Smooth muscle cell (in vitro differentiated cells): ENCODE measurements at regions not wholly inside any gene's neighbourhood (a gene's known extent, or its start where the extent isn't known, plus 50 kb on each side); places are given as distances from the start of the nearest gene placed in this dataset.

Source experiments
- DNase-seq: peaks from one replicate; lab custom pipeline; 2025; ENCODE audit not compliant: unreplicated experiment; lab: John Stamatoyannopoulos, UW
- H2AFZ ChIP-seq: fragments of 200-600 bp; sonication (generic); 2 replicates; pipeline ENCODE4 v1.6.0; 2016; ENCODE audit warnings: antibody characterized with exemption, low read depth, mild to moderate bottlenecking
- H3F3A ChIP-seq: fragments of 200-600 bp; sonication (generic); 2 replicates; pipeline ENCODE4 v1.6.0; 2017; ENCODE audit warnings: antibody characterized with exemption, low read depth
- H3K27ac ChIP-seq: fragments of 200-600 bp; sonication (generic); 2 replicates; pipeline ENCODE4 v1.5.1; 2016; ENCODE audit warnings: low read depth, mild to moderate bottlenecking
- H3K27me3 ChIP-seq: fragments of 200-600 bp; sonication (generic); 2 replicates; pipeline ENCODE4 v1.6.1; 2016; ENCODE audit warnings: low read depth, mild to moderate bottlenecking
- H3K36me3 ChIP-seq: fragments of 200-600 bp; sonication (generic); 2 replicates; pipeline ENCODE4 v1.5.1; 2016; ENCODE audit warnings: low read depth
- H3K4me1 ChIP-seq: fragments of 200-600 bp; sonication (generic); 2 replicates; pipeline ENCODE4 v1.5.1; 2016; ENCODE audit warnings: low read depth
- H3K4me2 ChIP-seq: fragments of 200-600 bp; sonication (generic); 2 replicates; pipeline ENCODE4 v1.6.0; 2016; ENCODE audit warnings: mild to moderate bottlenecking
- H3K4me3 ChIP-seq: fragments of 200-600 bp; sonication (generic); 2 replicates; pipeline ENCODE4 v1.5.1; 2016; ENCODE audit warnings: mild to moderate bottlenecking
- H3K79me2 ChIP-seq: fragments of 200-600 bp; sonication (generic); 2 replicates; pipeline ENCODE4 v1.6.0; 2016; ENCODE audit warnings: low read depth, mild to moderate bottlenecking
- H3K9ac ChIP-seq: fragments of 200-600 bp; sonication (generic); 2 replicates; pipeline ENCODE4 v1.6.0; 2016; ENCODE audit warnings: low read depth
- H3K9me3 ChIP-seq: fragments of 200-600 bp; sonication (generic); replicated peaks from 2 replicates; pipeline ENCODE4 v1.5.1; 2016; ENCODE audit warnings: low read depth
- H4K20me1 ChIP-seq: fragments of 200-600 bp; sonication (generic); 2 replicates; pipeline ENCODE4 v1.6.0; 2016; ENCODE audit warnings: low read depth
- WGBS: methylation state at CpG from one replicate; pipeline ENCODE4 v1.1.7; 2016; ENCODE audit warnings: low lambda C conversion rate; 5-methylcytosine and 5-hydroxymethylcytosine counted together
- TF ChIP-seq, protein P1 (sequence below): fragments of 200-600 bp; sonication (generic); IDR thresholded peaks from 2 replicates; pipeline ENCODE4 v1.5.1; 2017; ENCODE audit warnings: borderline replicate concordance, mild to moderate bottlenecking, antibody characterized with exemption; ENCODE audit not compliant: insufficient read depth, poor library complexity, severe bottlenecking

DNA sequence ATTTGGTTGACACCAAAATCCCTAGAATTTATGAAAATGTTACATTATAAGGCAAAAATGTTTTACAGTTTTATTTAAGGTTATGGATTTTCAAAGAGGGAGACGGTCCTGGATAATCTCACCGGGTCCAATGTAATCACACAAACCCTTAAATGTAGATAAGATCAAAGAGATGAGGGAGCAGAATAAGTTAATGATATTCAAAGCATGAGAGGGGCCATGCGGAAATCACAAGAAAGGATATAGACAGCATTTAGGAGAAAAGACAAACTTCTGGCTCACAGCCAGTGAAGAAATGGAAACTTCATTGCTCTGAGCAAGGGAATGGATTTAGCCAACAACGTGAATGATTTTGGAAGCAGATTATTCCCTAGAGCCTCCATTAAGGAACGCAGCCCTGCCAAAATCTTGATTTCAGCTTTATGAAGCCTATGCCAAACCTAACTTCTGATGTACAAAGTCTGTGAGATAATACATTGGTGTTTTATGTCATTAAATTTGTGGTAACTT, 684.4 kb upstream of the GNPDA2 start:
- Histone ChIP-seq H3K36me3 (no peaks in the 10 kb centered on the region), H3K27me3 (no peaks in the 10 kb centered on the region), H3K4me3 (no peak overlapping the region), H3K4me1 (no peaks in the 10 kb centered on the region), H4K20me1 (no peaks in the 10 kb centered on the region), H3K9me3 (no peaks in the 10 kb centered on the region), H2AFZ (no peak overlapping the region), H3K27ac (no peak overlapping the region), H3K4me2 (no peak overlapping the region), H3K9ac (no peak overlapping the region), H3K79me2 (no peaks in the 10 kb centered on the region), H3F3A (no peaks in the 10 kb centered on the region)
- TF ChIP-seq, protein P1, sequence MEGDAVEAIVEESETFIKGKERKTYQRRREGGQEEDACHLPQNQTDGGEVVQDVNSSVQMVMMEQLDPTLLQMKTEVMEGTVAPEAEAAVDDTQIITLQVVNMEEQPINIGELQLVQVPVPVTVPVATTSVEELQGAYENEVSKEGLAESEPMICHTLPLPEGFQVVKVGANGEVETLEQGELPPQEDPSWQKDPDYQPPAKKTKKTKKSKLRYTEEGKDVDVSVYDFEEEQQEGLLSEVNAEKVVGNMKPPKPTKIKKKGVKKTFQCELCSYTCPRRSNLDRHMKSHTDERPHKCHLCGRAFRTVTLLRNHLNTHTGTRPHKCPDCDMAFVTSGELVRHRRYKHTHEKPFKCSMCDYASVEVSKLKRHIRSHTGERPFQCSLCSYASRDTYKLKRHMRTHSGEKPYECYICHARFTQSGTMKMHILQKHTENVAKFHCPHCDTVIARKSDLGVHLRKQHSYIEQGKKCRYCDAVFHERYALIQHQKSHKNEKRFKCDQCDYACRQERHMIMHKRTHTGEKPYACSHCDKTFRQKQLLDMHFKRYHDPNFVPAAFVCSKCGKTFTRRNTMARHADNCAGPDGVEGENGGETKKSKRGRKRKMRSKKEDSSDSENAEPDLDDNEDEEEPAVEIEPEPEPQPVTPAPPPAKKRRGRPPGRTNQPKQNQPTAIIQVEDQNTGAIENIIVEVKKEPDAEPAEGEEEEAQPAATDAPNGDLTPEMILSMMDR = no peak
- DNase-seq = no peak
- WGBS = 67% methylated on average over 5 of the region's 5 CpGs

DNA sequence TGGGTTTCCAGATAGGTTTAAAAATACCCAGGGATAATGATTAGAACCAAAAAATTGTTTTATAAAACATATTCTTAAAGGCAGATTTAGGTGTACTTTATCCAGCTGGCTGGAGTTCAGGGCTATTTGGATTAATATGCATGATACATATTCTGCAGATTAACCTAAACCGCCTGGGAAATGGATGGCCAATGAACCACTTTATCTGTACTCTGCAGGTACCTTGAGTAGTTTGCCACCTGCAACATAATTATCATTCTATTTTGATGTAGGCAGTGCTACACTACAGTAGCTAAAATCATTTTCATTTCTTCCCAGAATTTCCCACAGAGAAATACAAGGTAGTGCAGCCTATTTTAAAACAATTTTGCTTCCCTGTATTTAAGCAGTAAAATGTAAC, 683.2 kb upstream of the GNPDA2 start:
- no peaks in the 10 kb centered on the region for H3K9me3 ChIP-seq
- no peak for DNase-seq
- H3K79me2 ChIP-seq = no peaks in the 10 kb centered on the region
- no peaks in the 10 kb centered on the region for H3K4me1 ChIP-seq
- no peak overlapping the region for H3K27ac ChIP-seq
- no peaks in the 10 kb centered on the region for H4K20me1 ChIP-seq
- no peak overlapping the region for H3K4me3 ChIP-seq
- WGBS = 90% methylated on average over 1 of the region's 1 CpG
- H3K4me2 ChIP-seq = no peak overlapping the region
- H3F3A ChIP-seq = no peaks in the 10 kb centered on the region
- no peak overlapping the region for H2AFZ ChIP-seq
- no peaks in the 10 kb centered on the region for H3K27me3 ChIP-seq
- H3K9ac ChIP-seq = no peak overlapping the region
- TF ChIP-seq, protein P1 = no peak
- H3K36me3 ChIP-seq = no peaks in the 10 kb centered on the region

DNA sequence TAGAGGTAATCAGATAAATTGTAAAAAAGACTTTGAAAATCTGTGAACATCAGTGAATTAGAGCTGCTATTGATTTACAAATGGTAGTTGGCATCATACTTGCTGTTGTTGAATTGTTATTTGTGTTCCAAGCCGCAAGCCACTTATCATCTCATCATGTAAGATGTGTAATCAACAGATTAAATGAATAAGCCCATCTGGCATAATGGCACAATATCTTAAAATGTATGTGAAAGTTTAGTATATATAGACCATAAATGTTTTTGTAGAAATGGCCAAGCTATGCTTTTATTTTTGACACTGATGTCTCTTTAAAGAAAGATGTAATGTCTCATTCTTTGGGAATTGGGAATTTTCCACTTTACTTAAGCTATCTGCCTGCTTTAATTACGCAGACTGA, 682.6 kb upstream of the GNPDA2 start:
- Histone ChIP-seq H3K27ac (no peak overlapping the region), H4K20me1 (no peaks in the 10 kb centered on the region), H3K4me3 (no peak overlapping the region), H3K4me2 (no peak overlapping the region), H3F3A (no peaks in the 10 kb centered on the region), H3K9ac (no peak overlapping the region), H3K79me2 (no peaks in the 10 kb centered on the region), H2AFZ (no peak overlapping the region), H3K9me3 (no peaks in the 10 kb centered on the region), H3K4me1 (no peaks in the 10 kb centered on the region), H3K27me3 (no peaks in the 10 kb centered on the region), H3K36me3 (no peaks in the 10 kb centered on the region)
- TF ChIP-seq, protein P1 = no peak
- no peak for DNase-seq
- 84% methylated on average over 2 of the region's 2 CpGs for WGBS

DNA sequence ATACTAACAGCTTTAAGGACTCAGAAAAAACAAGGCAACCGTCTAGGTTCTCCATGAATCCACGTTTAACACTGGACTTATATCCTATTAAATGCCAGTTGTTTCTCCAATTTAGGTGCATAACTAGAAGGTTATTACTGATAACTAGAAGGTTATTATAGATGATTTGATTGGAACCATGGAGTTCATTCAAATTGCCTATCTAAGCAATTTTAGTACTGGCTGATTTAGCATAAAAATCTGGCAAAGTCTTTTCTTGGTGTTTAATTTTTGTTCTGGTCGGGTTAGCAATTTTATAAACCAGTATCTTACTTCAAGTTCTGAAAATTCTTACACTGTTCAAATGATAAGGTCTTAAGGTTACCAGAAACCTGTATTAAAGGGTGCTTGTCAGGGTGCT, 672.8 kb upstream of the GNPDA2 start:
- Histone ChIP-seq H3K27me3 (no peaks in the 10 kb centered on the region), H4K20me1 (no peaks in the 10 kb centered on the region), H3K4me2 (no peak overlapping the region), H3K4me1 (no peaks in the 10 kb centered on the region), H3K9ac (no peak overlapping the region), H3K4me3 (no peak overlapping the region), H3K36me3 (no peaks in the 10 kb centered on the region), H3F3A (no peaks in the 10 kb centered on the region), H3K27ac (no peak overlapping the region), H3K79me2 (no peaks in the 10 kb centered on the region), H2AFZ (no peak overlapping the region), H3K9me3 (no peaks in the 10 kb centered on the region)
- no peak for DNase-seq
- TF ChIP-seq, protein P1 = no peak
- 47% methylated on average over 3 of the region's 3 CpGs for WGBS
